GM12878 (cell line): ENCODE measurements at regions not wholly inside any gene's neighbourhood (a gene's known extent, or its start where the extent isn't known, plus 50 kb on each side); places are given as distances from the start of the nearest gene placed in this dataset.

ENCODE experiments used
- ATAC-seq: fragments of 200-7000 bp; cut with Tn5 transposase; 3 replicates; pipeline ENCODE4 v1.9.1; 2020; ENCODE audit warnings: mild to moderate bottlenecking, moderate library complexity
- BruUV-seq: library from RNA; stranded (reverse); fragments of 400-500 nt; replicated peaks from 2 replicates; lab custom pipeline; 2021; lab: Mats Ljungman, UMichigan
- CTCF ChIA-PET: fragments of 300-600 bp; sonication (Branson Sonifier 250); formaldehyde crosslinking; extraction: SDS; loops from one replicate; lab custom pipeline; 2021; ENCODE audit warnings: inconsistent platforms; lab: Yijun Ruan, JAX
- POLR2A ChIA-PET: fragments of 350-600 bp; formaldehyde crosslinking; extraction: SDS; loops from one replicate; lab custom pipeline; 2021; ENCODE audit warnings: inconsistent platforms; lab: Charles Lee
- RAD21 ChIA-PET: fragments of 300-600 bp; sonication (Branson Sonifier 250); formaldehyde crosslinking; loops from one replicate; lab custom pipeline; 2023; ENCODE audit warnings: antibody characterized with exemption; ENCODE audit not compliant: unreplicated experiment; lab: Charles Lee
- SMC1A ChIA-PET: fragments of 300-600 bp; sonication (Branson Sonifier 250); formaldehyde crosslinking; loops from one replicate; lab custom pipeline; 2023; ENCODE audit not compliant: unreplicated experiment, uncharacterized antibody; lab: Charles Lee
- DNase-seq: peaks from one replicate; pipeline ENCODE4 v3.0.0-alpha.2; 2011; ENCODE audit warnings: low read depth, low spot score
- FAIRE-seq: peaks from 3 replicates; lab custom pipeline; 2011; peaks lifted over from hg19 to GRCh38; lab: Jason Lieb, UNC
- H2AFZ ChIP-seq: 2 replicates; pipeline ENCODE4 v1.6.0; 2011; ENCODE audit warnings: low read depth, low read length, control low read depth; ENCODE audit not compliant: control insufficient read depth
- H3K27ac ChIP-seq: 2 replicates; pipeline ENCODE4 v1.5.1; 2011; ENCODE audit warnings: control low read depth; ENCODE audit not compliant: control insufficient read depth, insufficient read depth
- H3K27me3 ChIP-seq, 2 experiments: replicated peaks in 1 of 2; 2 replicates each; pipeline versions ENCODE4 v1.6.0 to v1.6.1; 2011; ENCODE audit warnings: low read length in 1 of 2; ENCODE audit not compliant: control insufficient read depth in 2 of 2, insufficient read depth in 2 of 2
- H3K36me3 ChIP-seq, 2 experiments: 2 replicates each; pipeline ENCODE4 v1.5.1; 2011; ENCODE audit warnings: low read length in 1 of 2; ENCODE audit not compliant: control insufficient read depth in 2 of 2, insufficient read depth in 2 of 2
- H3K4me1 ChIP-seq: 2 replicates; pipeline ENCODE4 v1.6.1; 2011; ENCODE audit warnings: mild to moderate bottlenecking, low read length, moderate library complexity, mixed read lengths; ENCODE audit not compliant: control insufficient read depth, insufficient read depth
- H3K4me2 ChIP-seq: 2 replicates; pipeline ENCODE4 v1.6.0; 2011; ENCODE audit warnings: control low read depth; ENCODE audit not compliant: control insufficient read depth, insufficient read depth
- H3K4me3 ChIP-seq: fragments of 200-600 bp; sonication (generic); 2 replicates; pipeline ENCODE4 v1.5.1; 2016
- H3K79me2 ChIP-seq: 2 replicates; pipeline ENCODE4 v1.6.0; 2011; ENCODE audit warnings: low read length; ENCODE audit not compliant: control insufficient read depth, insufficient read depth
- H3K9ac ChIP-seq: 2 replicates; pipeline ENCODE4 v1.8.0; 2011; ENCODE audit warnings: low read length, control low read depth, mixed read lengths; ENCODE audit not compliant: control insufficient read depth, insufficient read depth
- H3K9me3 ChIP-seq: replicated peaks from 3 replicates; pipeline ENCODE4 v1.5.1; 2011; ENCODE audit warnings: mild to moderate bottlenecking, low read length; ENCODE audit not compliant: control insufficient read depth, insufficient read depth
- H4K20me1 ChIP-seq: 2 replicates; pipeline ENCODE4 v1.6.0; 2011; ENCODE audit not compliant: control insufficient read depth, insufficient read depth
- CHD2 ChIP-seq: IDR thresholded peaks from 2 replicates; pipeline ENCODE4 v1.6.1; 2011; ENCODE audit warnings: low read depth, low read length, improper control_type of control experiment, borderline replicate concordance
- NR2F1 ChIP-seq: fragments of 450-650 bp; conservative IDR thresholded peaks from 2 replicates; pipeline ENCODE4 v1.6.1; 2017; ENCODE audit warnings: mild to moderate bottlenecking
- POLR2AphosphoS2 ChIP-seq: IDR thresholded peaks from 2 replicates; pipeline ENCODE4 v1.6.1; 2011; ENCODE audit warnings: low read depth, mild to moderate bottlenecking, low read length, improper control_type of control experiment, moderate library complexity
- TBL1XR1 ChIP-seq: IDR thresholded peaks from 2 replicates; pipeline ENCODE4 v1.6.1; 2012; ENCODE audit warnings: low read depth, low read length, improper control_type of control experiment
- YBX1 ChIP-seq: fragments of 450-650 bp; IDR thresholded peaks from 2 replicates; pipeline ENCODE4 v1.6.1; 2016; ENCODE audit warnings: antibody characterized with exemption
- ZBTB40 ChIP-seq: fragments of 450-650 bp; IDR thresholded peaks from 2 replicates; pipeline ENCODE4 v1.6.1; 2016; ENCODE audit warnings: mild to moderate bottlenecking, moderate library complexity, borderline replicate concordance
- ZNF592 ChIP-seq: fragments of 450-650 bp; IDR thresholded peaks from 2 replicates; pipeline ENCODE4 v1.6.1; 2017; ENCODE audit warnings: mild to moderate bottlenecking, moderate library complexity
- WGBS: methylation state at CpG from one replicate; pipeline ENCODE4 v1.1.6; 2016; ENCODE audit warnings: low lambda C conversion rate; ENCODE audit not compliant: insufficient replicate concordance, insufficient coverage; ENCODE audit errors: missing lambda C conversion rate; 5-methylcytosine and 5-hydroxymethylcytosine counted together
- in situ Hi-C: fragments of 300-500 bp; cut with MboI; formaldehyde crosslinking; loops from 9 replicates; pipeline ENCODE4 v1.14.3; 2018; ENCODE audit warnings: mixed read lengths
- intact Hi-C: fragments of 100-400 bp; cut with micrococcal nuclease; formaldehyde crosslinking; loops from one replicate; pipeline ENCODE4 v1.14.2; 2022; ENCODE audit not compliant: unreplicated experiment

- Histone ChIP-seq H3K4me1 (no peaks in the 10 kb centered on the region), H3K36me3 (no peaks in the 10 kb centered on the region), H2AFZ (no peak overlapping the region), H3K79me2 (no peaks in the 10 kb centered on the region), H3K9ac (no peak overlapping the region), H3K4me3 (no peak overlapping the region), H4K20me1 (no peaks in the 10 kb centered on the region), H3K27me3 (no peaks in the 10 kb centered on the region), H3K9me3 (no peaks in the 10 kb centered on the region), H3K4me2 (no peak overlapping the region), H3K27ac (no peak overlapping the region)
- ChIA-PET RAD21 (no interaction called here), SMC1A (no interaction called here), POLR2A (no interaction called here), CTCF (no interaction called here)
- intact Hi-C loops: no loop called here
- ATAC-seq (no peak), FAIRE-seq (no peak), DNase-seq (no peak)
- TF ChIP-seq NR2F1 (no peak), ZNF592 (no peak), TBL1XR1 (no peak), YBX1 (no peak), POLR2AphosphoS2 (no peak), CHD2 (no peak), ZBTB40 (no peak)
- no TSS peak for BruUV-seq
- 23% methylated on average over 4 of the region's 4 CpGs for WGBS
- in situ Hi-C loops: no loop called here
Measured at GRCh38 chr3:151550025-151550618, 89.3 kb upstream of the IGSF10 start.
